GM21367 (cell line): ENCODE measurements at regions not wholly inside any gene's neighbourhood (a gene's known extent, or its start where the extent isn't known, plus 50 kb on each side); places are given as distances from the start of the nearest gene placed in this dataset.

ENCODE experiments used
- ATAC-seq: cut with Tn5 transposase; IDR thresholded peaks from one replicate; pipeline ENCODE4 v1.9.1; 2021; ENCODE audit not compliant: unreplicated experiment

GRCh38 chr6:80667006-80667405 is 560.5 kb downstream of the BCKDHB start:
- ATAC-seq, result no peak

GRCh38 chr6:80658926-80659325 is 552.5 kb downstream of the BCKDHB start:
- ATAC-seq, result no peak

GRCh38 chr6:80647156-80647555 is 540.7 kb downstream of the BCKDHB start:
- ATAC-seq, result no peak

GRCh38 chr6:80643881-80644280 is 537.4 kb downstream of the BCKDHB start:
- ATAC-seq, result no peak

- no peak for ATAC-seq
Observed at GRCh38 chr6:80642452-80642851, 536.0 kb downstream of the BCKDHB start.

GRCh38 chr6:80641591-80641990 is 535.1 kb downstream of the BCKDHB start:
- ATAC-seq, result no peak

- ATAC-seq, result no peak
Observed at GRCh38 chr6:80640176-80640575, 533.7 kb downstream of the BCKDHB start.

GRCh38 chr6:80639181-80639629 is 532.7 kb downstream of the BCKDHB start:
- no peak for ATAC-seq

- ATAC-seq, result no peak
Observed at GRCh38 chr6:80638213-80639055, 532.0 kb downstream of the BCKDHB start.

GRCh38 chr6:80637312-80637711 is 530.8 kb downstream of the BCKDHB start:
- ATAC-seq, result no peak

- no peak for ATAC-seq
Observed at GRCh38 chr6:80636689-80637088, 530.2 kb downstream of the BCKDHB start.

- no peak for ATAC-seq
Observed at GRCh38 chr6:80633412-80633811, 526.9 kb downstream of the BCKDHB start.

- no peak for ATAC-seq
Observed at GRCh38 chr6:80625405-80625804, 518.9 kb downstream of the BCKDHB start.

GRCh38 chr6:80623066-80623815 is 516.8 kb downstream of the BCKDHB start:
- no peak for ATAC-seq

- no peak for ATAC-seq
Observed at GRCh38 chr6:80622641-80623040, 516.2 kb downstream of the BCKDHB start.

- ATAC-seq, result no peak
Observed at GRCh38 chr6:80618953-80619352, 512.5 kb downstream of the BCKDHB start.

GRCh38 chr6:80610846-80611245 is 504.4 kb downstream of the BCKDHB start:
- ATAC-seq, result no peak

GRCh38 chr6:80608881-80609280 is 502.4 kb downstream of the BCKDHB start:
- no peak for ATAC-seq

GRCh38 chr6:80607811-80608391 is 501.4 kb downstream of the BCKDHB start:
- ATAC-seq, result no peak

GRCh38 chr6:80605165-80605989 is 498.9 kb downstream of the BCKDHB start:
- ATAC-seq, result no peak

GRCh38 chr6:80603679-80604078 is 497.2 kb downstream of the BCKDHB start:
- ATAC-seq, result no peak
